Trophoblast cell (in vitro differentiated cells and primary cell): ENCODE measurements at regions not wholly inside any gene's neighbourhood (a gene's known extent, or its start where the extent isn't known, plus 50 kb on each side); places are given as distances from the start of the nearest gene placed in this dataset.
A peak's percentile ranks its signal among the peaks of the same experiment; 100 is the strongest.

Source experiments
- DNase-seq, 2 donors: peaks; one replicate each; pipeline ENCODE4 v3.0.0-alpha.2; 2016
- H2AFZ ChIP-seq: 2 replicates; pipeline ENCODE4 v1.6.1; 2013; ENCODE audit warnings: low read length, moderate library complexity, mild to moderate bottlenecking; ENCODE audit not compliant: insufficient read depth, poor library complexity
- H2AK5ac ChIP-seq: 2 replicates; pipeline ENCODE4 v1.6.1; 2013; ENCODE audit warnings: mild to moderate bottlenecking, low read length
- H2BK120ac ChIP-seq: 2 replicates; pipeline ENCODE4 v1.6.1; 2013; ENCODE audit warnings: low read length, mild to moderate bottlenecking, moderate library complexity; ENCODE audit not compliant: insufficient read depth, poor library complexity
- H2BK12ac ChIP-seq: 2 replicates; pipeline ENCODE4 v1.6.1; 2013; ENCODE audit warnings: mild to moderate bottlenecking, low read length, moderate library complexity
- H2BK5ac ChIP-seq: 2 replicates; pipeline ENCODE4 v1.6.1; 2013; ENCODE audit warnings: low read length, low read depth, moderate library complexity, mild to moderate bottlenecking; ENCODE audit not compliant: poor library complexity
- H3K14ac ChIP-seq: 2 replicates; pipeline ENCODE4 v1.6.1; 2013; ENCODE audit warnings: mild to moderate bottlenecking, low read length
- H3K18ac ChIP-seq: 2 replicates; pipeline ENCODE4 v1.6.1; 2013; ENCODE audit warnings: mild to moderate bottlenecking, low read length
- H3K23ac ChIP-seq: 2 replicates; pipeline ENCODE4 v1.6.1; 2013; ENCODE audit warnings: low read length
- H3K27ac ChIP-seq: 2 replicates; pipeline ENCODE4 v1.5.1; 2013; ENCODE audit warnings: low read depth, mild to moderate bottlenecking, inconsistent platforms, low read length, moderate library complexity
- H3K27me3 ChIP-seq: 2 replicates; pipeline ENCODE4 v1.6.1; 2013; ENCODE audit warnings: inconsistent platforms, mild to moderate bottlenecking, low read length, moderate library complexity; ENCODE audit not compliant: insufficient read depth
- H3K36me3 ChIP-seq, 2 experiments: 1 replicate in 1 of 2; 2 replicates in 1 of 2; pipeline ENCODE4 v1.6.1; 2013; ENCODE audit warnings: low read length in 2 of 2, mild to moderate bottlenecking in 2 of 2, moderate library complexity in 1 of 2; ENCODE audit not compliant: insufficient read depth in 2 of 2, control insufficient read depth in 1 of 2
- H3K4ac ChIP-seq: 2 replicates; pipeline ENCODE4 v1.6.1; 2013; ENCODE audit warnings: low read depth, mild to moderate bottlenecking, low read length, moderate library complexity
- H3K4me1 ChIP-seq, 2 experiments: 1 replicate in 1 of 2; 2 replicates in 1 of 2; pipeline ENCODE4 v1.6.1; 2013; ENCODE audit warnings: low read length in 2 of 2, mild to moderate bottlenecking in 2 of 2, moderate library complexity in 1 of 2; ENCODE audit not compliant: insufficient read depth in 2 of 2, control insufficient read depth in 1 of 2
- H3K4me2 ChIP-seq: 2 replicates; pipeline ENCODE4 v1.6.1; 2013; ENCODE audit warnings: inconsistent platforms, mild to moderate bottlenecking, low read length, moderate library complexity
- H3K4me3 ChIP-seq: 2 replicates; pipeline ENCODE4 v1.5.1; 2013; ENCODE audit warnings: mild to moderate bottlenecking, low read depth, low read length, inconsistent platforms
- H3K79me1 ChIP-seq: one replicate; pipeline ENCODE4 v1.6.1; 2013; ENCODE audit warnings: low read length
- H3K79me2 ChIP-seq: 2 replicates; pipeline ENCODE4 v1.6.1; 2013; ENCODE audit warnings: low read length, mild to moderate bottlenecking; ENCODE audit not compliant: control insufficient read depth, insufficient read depth, poor library complexity
- H3K9ac ChIP-seq: 2 replicates; pipeline ENCODE4 v1.6.1; 2013; ENCODE audit warnings: mild to moderate bottlenecking, low read length
- H3K9me3 ChIP-seq: 2 replicates; pipeline ENCODE4 v1.6.1; 2013; ENCODE audit warnings: low read depth, mild to moderate bottlenecking, control low read depth, inconsistent platforms, low read length; ENCODE audit not compliant: insufficient read depth
- H4K12ac ChIP-seq: 2 replicates; pipeline ENCODE4 v1.6.1; 2013; ENCODE audit warnings: low read depth, mild to moderate bottlenecking, low read length, moderate library complexity
- H4K8ac ChIP-seq: 2 replicates; pipeline ENCODE4 v1.6.1; 2013; ENCODE audit warnings: low read depth, mild to moderate bottlenecking, low read length, moderate library complexity
- H4K91ac ChIP-seq: one replicate; pipeline ENCODE4 v1.6.1; 2013; ENCODE audit warnings: low read depth, mild to moderate bottlenecking, low read length, moderate library complexity
- WGBS: extraction: QIAGEN DNeasy Blood & Tissue Kit; methylation state at CpG from one replicate; pipeline ENCODE4 v1.1.7; 2013; ENCODE audit warnings: missing lambda C conversion rate; ENCODE audit not compliant: insufficient read length, insufficient coverage; ENCODE audit errors: extremely low coverage; 5-methylcytosine and 5-hydroxymethylcytosine counted together

- Histone ChIP-seq H3K4me2 (no peak overlapping the region), H4K91ac (no peak overlapping the region), H3K14ac (no peak overlapping the region), H3K4ac (no peak overlapping the region), H3K4me3 (no peak overlapping the region), H3K18ac (no peak overlapping the region), H2BK12ac (no peak overlapping the region), H3K9ac (no peak overlapping the region), H4K8ac (peak overlapping the region; percentile 36), H3K4me1 (peaks cover 2 to 4% of the 10 kb centered on the region in 2 experiments), H2AFZ (no peak overlapping the region), H2BK120ac (no peak overlapping the region), H2AK5ac (no peak overlapping the region), H3K23ac (no peak overlapping the region), H2BK5ac (no peak overlapping the region), H4K12ac (no peak overlapping the region), H3K9me3 (peaks cover 2% of the 10 kb centered on the region), H3K79me2 (no peaks in the 10 kb centered on the region), H3K27ac (no peak overlapping the region), H3K27me3 (no peaks in the 10 kb centered on the region), H3K36me3 (no peaks in the 10 kb centered on the region), H3K79me1 (no peaks in the 10 kb centered on the region)
- WGBS: no CpG with 5 or more reads among the region's 2 CpGs
- no peak for DNase-seq
Observed at GRCh38 chr3:83500931-83501330, 1457.9 kb upstream of the CADM2 start.

- H3K18ac ChIP-seq: no peak overlapping the region
- H3K79me1 ChIP-seq: no peaks in the 10 kb centered on the region
- no peak overlapping the region for H4K8ac ChIP-seq
- H2BK120ac ChIP-seq: no peak overlapping the region
- H3K4me1 ChIP-seq: peaks cover 0 to 2% of the 10 kb centered on the region in 2 experiments
- no peak overlapping the region for H2AFZ ChIP-seq
- H3K14ac ChIP-seq: no peak overlapping the region
- no CpG with 5 or more reads among the region's 2 CpGs for WGBS
- H3K9ac ChIP-seq: no peak overlapping the region
- DNase-seq: no peak
- H3K36me3 ChIP-seq: peaks cover 0 to 3% of the 10 kb centered on the region in 2 experiments
- no peak overlapping the region for H2BK5ac ChIP-seq
- H3K27ac ChIP-seq: no peak overlapping the region
- no peak overlapping the region for H4K91ac ChIP-seq
- no peaks in the 10 kb centered on the region for H3K9me3 ChIP-seq
- no peak overlapping the region for H3K23ac ChIP-seq
- no peak overlapping the region for H3K4ac ChIP-seq
- no peaks in the 10 kb centered on the region for H3K27me3 ChIP-seq
- H4K12ac ChIP-seq: no peak overlapping the region
- no peak overlapping the region for H3K4me3 ChIP-seq
- no peak overlapping the region for H2AK5ac ChIP-seq
- H2BK12ac ChIP-seq: no peak overlapping the region
- H3K4me2 ChIP-seq: no peak overlapping the region
- H3K79me2 ChIP-seq: no peaks in the 10 kb centered on the region
Observed at GRCh38 chr3:83513051-83513450, 1445.7 kb upstream of the CADM2 start.

- Histone ChIP-seq H3K9ac (no peak overlapping the region), H3K79me1 (no peaks in the 10 kb centered on the region), H4K8ac (no peak overlapping the region), H3K4ac (no peak overlapping the region), H2AK5ac (no peak overlapping the region), H2AFZ (no peak overlapping the region), H3K27ac (no peak overlapping the region), H3K23ac (no peak overlapping the region), H4K91ac (no peak overlapping the region), H4K12ac (no peak overlapping the region), H2BK5ac (no peak overlapping the region), H3K79me2 (no peaks in the 10 kb centered on the region), H3K14ac (no peak overlapping the region), H3K9me3 (no peaks in the 10 kb centered on the region), H3K27me3 (no peaks in the 10 kb centered on the region), H3K4me3 (no peak overlapping the region), H3K4me2 (no peak overlapping the region), H3K4me1 (peaks cover 0 to 2% of the 10 kb centered on the region in 2 experiments), H2BK120ac (no peak overlapping the region), H2BK12ac (no peak overlapping the region), H3K18ac (no peak overlapping the region), H3K36me3 (peaks cover 0 to 3% of the 10 kb centered on the region in 2 experiments)
- WGBS: no CpG with 5 or more reads among the region's 3 CpGs
- no peak for DNase-seq
Observed at GRCh38 chr3:83513677-83514076, 1445.1 kb upstream of the CADM2 start.

- Histone ChIP-seq H2BK120ac (no peak overlapping the region), H3K79me1 (no peaks in the 10 kb centered on the region), H3K18ac (no peak overlapping the region), H2AFZ (no peak overlapping the region), H3K14ac (no peak overlapping the region), H3K27me3 (no peaks in the 10 kb centered on the region), H2AK5ac (no peak overlapping the region), H4K8ac (no peak overlapping the region), H3K9ac (no peak overlapping the region), H3K23ac (no peak overlapping the region), H2BK5ac (no peak overlapping the region), H2BK12ac (no peak overlapping the region), H4K12ac (no peak overlapping the region), H3K9me3 (no peaks in the 10 kb centered on the region), H3K4me2 (no peak overlapping the region), H3K4me1 (peaks cover 0 to 2% of the 10 kb centered on the region in 2 experiments), H3K36me3 (peaks cover 0 to 3% of the 10 kb centered on the region in 2 experiments), H4K91ac (no peak overlapping the region), H3K4me3 (no peak overlapping the region), H3K79me2 (no peaks in the 10 kb centered on the region), H3K27ac (no peak overlapping the region), H3K4ac (no peak overlapping the region)
- no CpG with 5 or more reads among the region's 6 CpGs for WGBS
- DNase-seq: peak in 1 of 2 donors; percentile 10
Observed at GRCh38 chr3:83514130-83514914, 1444.5 kb upstream of the CADM2 start.
